Right cardiac atrium (tissue), 5 donors: ENCODE measurements at regions not wholly inside any gene's neighbourhood (a gene's known extent, or its start where the extent isn't known, plus 50 kb on each side); places are given as distances from the start of the nearest gene placed in this dataset.

Source experiments
- ATAC-seq, 2 donors: fragments of 200-7000 bp; cut with Tn5 transposase; one replicate each; pipeline versions ENCODE4 v1.8.0 to v1.9.1; 2020; ENCODE audit warnings: moderate library complexity in 2 of 2, mild to moderate bottlenecking in 1 of 2
- DNase-seq, 3 donors: peaks; one replicate each; pipeline ENCODE4 v3.0.0-alpha.2; 2020
- H3K27ac ChIP-seq: one replicate; pipeline ENCODE4 v1.5.1; 2013; ENCODE audit warnings: mild to moderate bottlenecking, low read length, control low read depth, moderate library complexity
- H3K27me3 ChIP-seq: one replicate; pipeline ENCODE4 v1.6.1; 2013; ENCODE audit not compliant: control insufficient read depth, insufficient read depth
- H3K4me1 ChIP-seq: one replicate; pipeline ENCODE4 v1.6.1; 2013; ENCODE audit warnings: low read length; ENCODE audit not compliant: control insufficient read depth, insufficient read depth
- H3K4me3 ChIP-seq: one replicate; pipeline ENCODE4 v1.5.1; 2013; ENCODE audit warnings: low read length, control low read depth
- H3K9me3 ChIP-seq: one replicate; pipeline ENCODE4 v1.6.1; 2013; ENCODE audit warnings: low read length; ENCODE audit not compliant: control insufficient read depth
- WGBS: extraction: QIAGEN DNeasy Blood & Tissue Kit; methylation state at CpG from one replicate; pipeline ENCODE4 v1.1.7; 2013; 5-methylcytosine and 5-hydroxymethylcytosine counted together
- intact Hi-C, 4 donors: fragments of 100-400 bp; cut with DNase I; formaldehyde crosslinking; loops; one replicate each; pipeline versions ENCODE4 v1.11.0 to v1.14.0; 2022 to 2023
- donor health status: healthy with polysubstance abuse.
- donor health status: DM: no; HTN: yes; CAD: no.
- donor health status: DM: no; HTN: no; CAD: no.
- donor health status: DM: no; HTN: yes; CAD: no; lungs with severe emphysema.
- donor health status: DM: yes; HTN: yes; CAD: no.

DNA sequence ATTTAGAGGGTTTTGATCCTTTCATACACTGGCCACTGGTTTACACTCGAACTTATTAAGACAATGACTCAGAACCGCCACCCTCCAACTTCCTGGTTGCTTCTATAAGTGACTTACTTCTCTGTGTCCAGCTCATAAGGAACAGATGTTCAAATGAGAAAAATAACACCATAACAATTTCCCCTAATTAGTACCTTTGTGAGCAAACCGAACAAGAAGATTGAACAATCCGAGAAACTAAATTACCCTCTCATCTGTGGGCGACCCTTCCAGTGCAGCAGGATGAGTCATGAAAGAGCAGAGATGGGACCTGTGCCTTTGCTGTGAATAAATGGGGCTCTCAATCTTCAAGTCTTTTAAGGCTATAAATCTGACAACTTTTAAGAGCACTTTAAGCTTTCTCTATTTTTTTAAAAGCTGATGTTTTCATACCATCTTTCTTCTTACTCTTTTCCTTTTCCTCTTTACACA, 146.8 kb upstream of the RASSF8 start:
- no peaks in the 10 kb centered on the region for H3K27me3 ChIP-seq
- no peak for ATAC-seq
- intact Hi-C loops = no loop called here
- 70% methylated on average over 5 of the region's 5 CpGs for WGBS
- H3K4me3 ChIP-seq = no peak overlapping the region
- H3K4me1 ChIP-seq = no peaks in the 10 kb centered on the region
- no peaks in the 10 kb centered on the region for H3K9me3 ChIP-seq
- no peak for DNase-seq
- H3K27ac ChIP-seq = no peak overlapping the region

GRCh38 chr12:25812295-25812694, 146.2 kb upstream of the RASSF8 start:
- WGBS = 87% methylated on average over 4 of the region's 4 CpGs
- Histone ChIP-seq H3K27me3 (no peaks in the 10 kb centered on the region), H3K4me3 (no peak overlapping the region), H3K4me1 (no peaks in the 10 kb centered on the region), H3K9me3 (no peaks in the 10 kb centered on the region), H3K27ac (no peak overlapping the region)
- DNase-seq = no peak
- intact Hi-C loops = no loop called here
- ATAC-seq = no peak

DNA sequence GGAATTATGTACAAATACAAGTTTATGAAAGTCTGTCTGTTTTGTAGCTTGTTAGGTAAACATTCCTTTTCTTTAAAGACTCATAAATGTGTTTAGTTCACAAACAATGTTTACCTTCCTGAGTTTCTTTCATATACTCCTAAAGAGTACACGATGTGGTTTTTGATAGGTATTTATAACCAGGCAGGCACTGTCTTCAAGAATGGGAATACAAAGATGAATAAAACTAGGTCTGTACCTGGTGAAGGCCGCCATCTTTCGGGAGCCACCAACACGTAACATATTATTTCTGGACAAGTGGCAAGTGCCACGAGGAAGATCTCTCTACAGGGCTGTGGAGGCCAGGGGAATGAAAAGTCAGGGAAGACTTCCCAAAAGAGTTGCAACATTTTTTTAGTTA, 144.6 kb upstream of the RASSF8 start:
- ATAC-seq (no peak), DNase-seq (no peak)
- Histone ChIP-seq H3K9me3 (no peaks in the 10 kb centered on the region), H3K27me3 (no peaks in the 10 kb centered on the region), H3K27ac (no peak overlapping the region), H3K4me1 (no peaks in the 10 kb centered on the region), H3K4me3 (no peak overlapping the region)
- intact Hi-C loops = no loop called here
- WGBS = 92% methylated on average over 5 of the region's 5 CpGs

DNA sequence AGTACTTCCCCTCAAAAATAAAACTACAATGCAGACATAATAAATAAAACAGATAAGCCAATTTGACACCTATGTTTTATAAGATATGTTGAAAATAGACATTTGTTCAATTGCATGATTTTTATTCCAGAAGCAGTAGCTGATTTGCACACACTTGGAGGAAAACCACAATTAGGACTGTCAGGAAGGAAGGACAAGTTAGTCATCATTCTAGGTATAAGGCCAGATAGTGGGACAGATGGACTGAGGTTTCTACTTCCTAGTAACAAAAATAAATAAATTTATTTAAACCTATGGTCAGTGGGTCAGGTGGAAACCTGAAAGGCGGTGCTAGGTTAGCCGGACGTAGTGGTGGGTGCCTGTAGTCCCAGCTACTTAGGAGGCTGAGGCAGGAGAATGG, 141.8 kb upstream of the RASSF8 start:
- ATAC-seq = no peak
- intact Hi-C loops = no loop called here
- Histone ChIP-seq H3K4me3 (no peak overlapping the region), H3K9me3 (no peaks in the 10 kb centered on the region), H3K27ac (no peak overlapping the region), H3K4me1 (no peaks in the 10 kb centered on the region), H3K27me3 (no peaks in the 10 kb centered on the region)
- WGBS = 90% methylated on average over 3 of the region's 3 CpGs
- DNase-seq = no peak

DNA sequence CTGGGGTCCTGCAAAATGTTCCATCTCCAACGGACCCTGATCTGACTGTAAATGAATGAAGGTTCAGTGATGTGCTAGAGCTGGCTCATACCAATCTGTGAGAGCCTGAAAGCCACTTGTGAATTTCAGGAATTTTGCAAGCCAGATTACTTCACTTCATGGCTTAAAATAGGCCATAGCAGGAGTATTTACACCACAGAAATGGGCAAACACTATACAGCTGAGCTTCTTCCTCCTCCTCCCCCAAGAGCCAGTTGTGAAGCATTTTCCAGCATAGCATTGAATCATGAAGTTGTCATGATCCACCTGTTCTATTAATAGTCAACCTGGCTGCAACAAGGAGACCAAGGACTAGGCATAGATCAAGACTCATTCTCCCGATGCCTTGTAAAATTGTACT, 141.3 kb upstream of the RASSF8 start:
- Histone ChIP-seq H3K4me1 (no peaks in the 10 kb centered on the region), H3K27ac (no peak overlapping the region), H3K9me3 (no peaks in the 10 kb centered on the region), H3K27me3 (no peaks in the 10 kb centered on the region), H3K4me3 (no peak overlapping the region)
- WGBS = 92% methylated on average over 2 of the region's 2 CpGs
- intact Hi-C loops = no loop called here
- ATAC-seq = no peak
- DNase-seq = no peak

DNA sequence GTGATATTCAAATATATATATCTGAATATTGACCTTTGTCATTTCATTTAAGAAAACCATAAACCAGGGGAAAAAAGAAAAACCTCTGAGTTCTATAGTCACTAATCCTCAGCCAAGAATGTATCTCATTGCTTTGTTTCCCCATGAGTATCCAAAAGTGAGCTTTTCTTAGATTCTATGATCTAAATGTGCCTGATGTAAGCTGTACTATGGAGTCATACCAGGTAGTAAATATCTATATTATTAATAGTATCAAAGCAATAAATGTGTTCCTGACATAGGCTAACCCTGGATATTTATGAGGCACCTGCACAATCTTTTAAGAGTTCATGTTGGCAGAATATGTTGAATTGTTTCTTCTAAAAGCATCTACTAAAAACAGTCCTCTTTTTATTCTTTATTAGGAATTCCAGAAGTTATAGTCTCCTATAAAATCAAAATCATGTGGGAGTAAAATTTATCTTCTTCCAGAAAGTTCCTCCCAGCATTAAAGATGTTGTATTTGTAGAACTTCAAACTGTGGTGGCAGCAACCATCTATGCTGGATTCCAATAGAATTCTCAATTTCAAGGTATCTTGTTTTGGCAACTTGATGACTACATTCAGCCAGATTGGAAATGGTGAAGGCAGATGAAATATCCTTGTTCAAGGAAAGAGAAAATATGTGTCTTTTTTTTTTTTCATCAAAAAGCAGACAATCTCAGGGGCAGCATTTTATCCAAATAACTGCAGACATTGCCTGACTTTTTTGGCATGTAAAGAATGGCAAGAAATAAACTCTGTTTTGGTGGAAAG, 139.7 kb upstream of the RASSF8 start:
- no peak for DNase-seq
- no peaks in the 10 kb centered on the region for H3K27me3 ChIP-seq
- no peaks in the 10 kb centered on the region for H3K4me1 ChIP-seq
- intact Hi-C loops = no loop called here
- ATAC-seq = no peak
- H3K27ac ChIP-seq = no peak overlapping the region
- no peaks in the 10 kb centered on the region for H3K9me3 ChIP-seq
- no peak overlapping the region for H3K4me3 ChIP-seq

DNA sequence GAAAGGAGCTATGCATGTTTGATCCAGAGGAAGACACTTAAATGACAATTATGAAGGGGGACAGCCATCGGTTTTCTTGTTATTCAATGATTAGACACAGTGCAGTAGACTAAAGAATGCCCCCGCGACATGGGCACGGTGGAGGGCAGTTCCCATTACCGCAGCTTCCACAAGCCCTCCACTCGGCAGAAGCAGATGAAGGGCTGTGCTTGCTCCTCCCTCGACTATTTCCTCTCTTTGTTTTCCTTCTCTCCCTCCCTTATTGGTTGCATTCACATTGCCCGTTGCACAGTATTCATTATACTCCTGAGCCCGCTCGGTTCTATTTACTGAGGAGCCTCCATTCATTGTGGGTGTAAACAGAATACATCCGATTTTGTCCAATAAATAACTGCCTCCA, 138.8 kb upstream of the RASSF8 start:
- ATAC-seq = peak in 1 of 2 donors; percentile 32
- no peak overlapping the region for H3K4me3 ChIP-seq
- H3K9me3 ChIP-seq = no peaks in the 10 kb centered on the region
- no peaks in the 10 kb centered on the region for H3K4me1 ChIP-seq
- intact Hi-C loops = no loop called here
- no peaks in the 10 kb centered on the region for H3K27me3 ChIP-seq
- no peak for DNase-seq
- no peak overlapping the region for H3K27ac ChIP-seq
- 60% methylated on average over 11 of the region's 11 CpGs for WGBS

DNA sequence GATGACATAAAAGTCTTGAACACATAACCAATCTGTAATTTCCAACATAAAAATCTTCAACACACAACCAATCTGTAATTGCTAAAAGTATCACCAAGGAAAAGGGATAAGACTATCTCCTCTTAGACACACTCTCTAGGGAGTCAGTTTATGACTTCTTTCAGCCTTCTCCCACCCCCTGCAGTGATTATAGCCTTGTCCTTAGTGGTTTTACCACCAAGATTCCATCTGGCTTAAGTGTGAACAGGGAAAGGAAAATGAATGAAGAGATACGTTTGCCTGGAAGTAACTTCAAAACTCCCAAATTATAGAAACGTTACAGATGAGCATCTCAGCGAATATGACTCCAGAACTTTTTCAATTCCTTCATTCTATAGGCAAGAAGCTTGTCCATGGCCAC, 136.2 kb upstream of the RASSF8 start:
- Histone ChIP-seq H3K27me3 (no peaks in the 10 kb centered on the region), H3K4me1 (no peaks in the 10 kb centered on the region), H3K9me3 (no peaks in the 10 kb centered on the region), H3K27ac (no peak overlapping the region), H3K4me3 (no peak overlapping the region)
- ATAC-seq (no peak), DNase-seq (no peak)
- WGBS = 77% methylated on average over 3 of the region's 3 CpGs
- intact Hi-C loops = no loop called here

DNA sequence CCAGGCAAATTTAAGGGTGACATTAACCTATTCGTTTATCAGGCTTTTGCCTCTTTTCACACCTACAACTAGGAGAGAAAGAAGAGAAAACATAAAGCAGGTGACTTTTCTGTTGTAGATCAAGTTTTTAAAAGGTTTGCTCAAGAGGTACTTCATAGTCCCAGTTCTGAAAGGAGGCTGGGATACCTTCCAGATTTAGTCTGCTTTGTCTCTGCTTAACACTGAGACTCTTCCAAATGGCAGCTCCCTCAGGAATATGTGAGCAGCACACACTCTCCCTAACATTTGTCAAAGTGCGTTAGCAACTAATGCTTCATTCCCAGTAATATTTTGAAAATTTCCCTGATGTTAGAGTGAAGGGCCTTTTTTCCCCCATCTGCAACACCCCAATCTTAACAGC, 133.7 kb upstream of the RASSF8 start:
- Histone ChIP-seq H3K27me3 (no peaks in the 10 kb centered on the region), H3K4me1 (peaks cover 5% of the 10 kb centered on the region), H3K4me3 (no peak overlapping the region), H3K9me3 (no peaks in the 10 kb centered on the region), H3K27ac (no peak overlapping the region)
- DNase-seq (no peak), ATAC-seq (peak; percentile 59 to 79)
- 45% methylated on average over 2 of the region's 2 CpGs for WGBS
- intact Hi-C loops = no loop called here

DNA sequence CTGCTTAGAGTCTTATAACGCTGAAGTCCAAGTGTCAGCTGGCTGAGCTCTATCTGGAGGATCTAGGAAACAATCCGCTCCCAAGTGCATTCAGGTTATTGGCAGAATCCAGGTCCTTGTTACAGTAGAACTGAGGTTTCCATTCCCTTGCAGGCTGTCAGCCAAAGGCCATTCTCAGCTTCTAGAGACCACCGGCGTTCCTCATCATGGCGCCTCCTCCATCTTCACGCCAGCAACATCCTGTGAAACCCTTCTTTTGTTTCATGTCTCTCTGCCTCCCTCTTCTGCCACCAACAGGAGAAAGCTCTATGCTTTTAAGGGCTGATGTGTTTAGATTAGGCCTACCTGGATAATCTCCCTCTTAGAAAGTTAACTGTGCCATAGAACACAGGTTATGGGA, 133.0 kb upstream of the RASSF8 start:
- no peak overlapping the region for H3K27ac ChIP-seq
- intact Hi-C loops = no loop called here

GRCh38 chr12:25827141-25827540, 131.3 kb upstream of the RASSF8 start:
- DNase-seq = no peak
- Histone ChIP-seq H3K9me3 (no peaks in the 10 kb centered on the region), H3K27me3 (no peaks in the 10 kb centered on the region), H3K4me1 (peaks cover 5% of the 10 kb centered on the region), H3K27ac (no peak overlapping the region), H3K4me3 (no peak overlapping the region)
- WGBS = 94% methylated on average over 1 of the region's 1 CpG
- no peak for ATAC-seq
- intact Hi-C loops = no loop called here

More for the DNA sequence above, 133.0 kb upstream of the RASSF8 start:
- H3K4me3 ChIP-seq = no peak overlapping the region
- H3K9me3 ChIP-seq = no peaks in the 10 kb centered on the region
- H3K27me3 ChIP-seq = no peaks in the 10 kb centered on the region
- ATAC-seq (no peak), DNase-seq (no peak)
- WGBS = 74% methylated on average over 6 of the region's 6 CpGs
- peaks cover 5% of the 10 kb centered on the region for H3K4me1 ChIP-seq

- WGBS = 64% methylated on average over 3 of the region's 3 CpGs
- peaks cover 5% of the 10 kb centered on the region for H3K4me1 ChIP-seq
- intact Hi-C loops = no loop called here
- H3K27me3 ChIP-seq = no peaks in the 10 kb centered on the region
- DNase-seq (no peak), ATAC-seq (no peak)
- no peaks in the 10 kb centered on the region for H3K9me3 ChIP-seq
- H3K27ac ChIP-seq = no peak overlapping the region
- no peak overlapping the region for H3K4me3 ChIP-seq
These were observed 130.7 kb upstream of the RASSF8 start for GRCh38 chr12:25827747-25828146.
